H4 (cell line): ENCODE measurements at regions not wholly inside any gene's neighbourhood (a gene's known extent, or its start where the extent isn't known, plus 50 kb on each side); places are given as distances from the start of the nearest gene placed in this dataset.

Experiments used
- DNase-seq: peaks from one replicate; pipeline ENCODE4 v3.0.0-alpha.2; 2015; ENCODE audit warnings: low spot score

GRCh38 chr5:5798462-5798861 is 376.0 kb downstream of the ICE1 start:
- no peak for DNase-seq

- DNase-seq = no peak
These were observed 375.6 kb downstream of the ICE1 start for GRCh38 chr5:5798041-5798440.

- no peak for DNase-seq
These were observed 372.7 kb downstream of the ICE1 start for GRCh38 chr5:5795074-5795771.

GRCh38 chr5:5794118-5794560 is 371.7 kb downstream of the ICE1 start:
- no peak for DNase-seq

- DNase-seq = no peak
These were observed 371.0 kb downstream of the ICE1 start for GRCh38 chr5:5793242-5794117.

GRCh38 chr5:5792106-5792505 is 369.6 kb downstream of the ICE1 start:
- DNase-seq = no peak

- DNase-seq = no peak
These were observed 366.3 kb downstream of the ICE1 start for GRCh38 chr5:5788793-5789192.

- no peak for DNase-seq
These were observed 364.9 kb downstream of the ICE1 start for GRCh38 chr5:5787373-5787772.

- DNase-seq = no peak
These were observed 361.6 kb downstream of the ICE1 start for GRCh38 chr5:5784101-5784500.

- no peak for DNase-seq
These were observed 360.5 kb downstream of the ICE1 start for GRCh38 chr5:5783021-5783420.

- no peak for DNase-seq
These were observed 359.9 kb downstream of the ICE1 start for GRCh38 chr5:5782402-5782801.

GRCh38 chr5:5781335-5781734 is 358.9 kb downstream of the ICE1 start:
- DNase-seq = no peak

- no peak for DNase-seq
These were observed 357.8 kb downstream of the ICE1 start for GRCh38 chr5:5780253-5780652.

- DNase-seq = no peak
These were observed 354.5 kb downstream of the ICE1 start for GRCh38 chr5:5777013-5777412.

- DNase-seq = no peak
These were observed 349.7 kb downstream of the ICE1 start for GRCh38 chr5:5772202-5772601.

- DNase-seq = no peak
These were observed 348.3 kb downstream of the ICE1 start for GRCh38 chr5:5770825-5771224.

GRCh38 chr5:5767286-5767928 is 344.9 kb downstream of the ICE1 start:
- DNase-seq = no peak

- no peak for DNase-seq
These were observed 342.8 kb downstream of the ICE1 start for GRCh38 chr5:5765066-5765850.

GRCh38 chr5:5764246-5764645 is 341.8 kb downstream of the ICE1 start:
- no peak for DNase-seq

GRCh38 chr5:5756762-5757161 is 334.3 kb downstream of the ICE1 start:
- DNase-seq = no peak

- no peak for DNase-seq
These were observed 333.4 kb downstream of the ICE1 start for GRCh38 chr5:5755888-5756287.

GRCh38 chr5:5752844-5753243 is 330.4 kb downstream of the ICE1 start:
- DNase-seq = no peak
